OCI-LY1 (cell line): ENCODE measurements at regions not wholly inside any gene's neighbourhood (a gene's known extent, or its start where the extent isn't known, plus 50 kb on each side); places are given as distances from the start of the nearest gene placed in this dataset.

Experiments
- H2AFZ ChIP-seq: fragments of 200-600 bp; sonication (generic), shearing (Covaris generic); 2 replicates; pipeline ENCODE4 v1.6.0; 2014; ENCODE audit warnings: antibody characterized with exemption, mild to moderate bottlenecking, low read length
- H3F3A ChIP-seq: fragments of 200-600 bp; sonication (generic), shearing (Covaris generic); 2 replicates; pipeline ENCODE4 v1.6.0; 2014; ENCODE audit warnings: mild to moderate bottlenecking, antibody characterized with exemption, low read length, moderate library complexity; ENCODE audit not compliant: insufficient read depth
- H3K27ac ChIP-seq: fragments of 200-600 bp; sonication (generic); 2 replicates; pipeline ENCODE4 v1.5.1; 2014; ENCODE audit warnings: low read length, mixed run types, mild to moderate bottlenecking, low read depth; ENCODE audit not compliant: poor library complexity, severe bottlenecking
- H3K27me3 ChIP-seq: fragments of 200-600 bp; sonication (generic); 2 replicates; pipeline ENCODE4 v1.6.0; 2014; ENCODE audit warnings: antibody characterized with exemption, mild to moderate bottlenecking, low read length, moderate library complexity; ENCODE audit not compliant: insufficient read depth
- H3K36me3 ChIP-seq: fragments of 200-600 bp; sonication (generic); 2 replicates; pipeline ENCODE4 v1.6.1; 2014; ENCODE audit warnings: mild to moderate bottlenecking, antibody characterized with exemption, low read length, moderate library complexity, mixed read lengths; ENCODE audit not compliant: insufficient read depth
- H3K4me1 ChIP-seq: fragments of 200-600 bp; sonication (generic); 2 replicates; pipeline ENCODE4 v1.5.1; 2014; ENCODE audit warnings: mild to moderate bottlenecking, low read length, moderate library complexity; ENCODE audit not compliant: insufficient read depth, severe bottlenecking
- H3K4me2 ChIP-seq: fragments of 200-600 bp; sonication (generic), shearing (Covaris generic); 2 replicates; pipeline ENCODE4 v1.6.1; 2014; ENCODE audit warnings: low read length
- H3K4me3 ChIP-seq: fragments of 200-600 bp; sonication (generic); 2 replicates; pipeline ENCODE4 v1.5.1; 2014; ENCODE audit warnings: low read length, low read depth, mild to moderate bottlenecking, mixed read lengths; ENCODE audit not compliant: poor library complexity, severe bottlenecking
- H3K79me2 ChIP-seq: fragments of 200-600 bp; shearing (Covaris generic); 2 replicates; pipeline ENCODE4 v1.6.1; 2016; ENCODE audit warnings: mixed run types, low read length, mixed read lengths; ENCODE audit not compliant: insufficient read depth
- H3K9ac ChIP-seq: fragments of 200-600 bp; sonication (generic), shearing (Covaris generic); 2 replicates; pipeline ENCODE4 v1.6.1; 2014; ENCODE audit warnings: mild to moderate bottlenecking, low read length, mixed read lengths
- H3K9me2 ChIP-seq: fragments of 200-600 bp; sonication (generic), shearing (Covaris generic); 2 replicates; pipeline ENCODE4 v1.6.1; 2014; ENCODE audit warnings: low read depth, mild to moderate bottlenecking, low read length, mixed read lengths
- H3K9me3 ChIP-seq: fragments of 200-600 bp; shearing (Covaris generic); 2 replicates; pipeline ENCODE4 v1.6.1; 2014; ENCODE audit warnings: low read length, mixed read lengths
- H4K20me1 ChIP-seq: fragments of 200-600 bp; sonication (generic), shearing (Covaris generic); 2 replicates; pipeline ENCODE4 v1.6.0; 2016; ENCODE audit warnings: mild to moderate bottlenecking, low read length; ENCODE audit not compliant: insufficient read depth
- EZH2 ChIP-seq: fragments of 200-600 bp; sonication (generic), shearing (Covaris generic); IDR thresholded peaks from 2 replicates; pipeline ENCODE4 v1.8.0; 2017; ENCODE audit warnings: borderline replicate concordance, mixed run types, mild to moderate bottlenecking, antibody characterized with exemption, low read length, moderate library complexity, mixed read lengths
- TF ChIP-seq, protein P1 (sequence below): fragments of 200-600 bp; sonication (generic), shearing (Covaris generic); IDR thresholded peaks from 2 replicates; pipeline ENCODE4 v1.5.1; 2017; ENCODE audit warnings: mild to moderate bottlenecking, antibody characterized with exemption, low read length, moderate library complexity, mixed read lengths

DNA sequence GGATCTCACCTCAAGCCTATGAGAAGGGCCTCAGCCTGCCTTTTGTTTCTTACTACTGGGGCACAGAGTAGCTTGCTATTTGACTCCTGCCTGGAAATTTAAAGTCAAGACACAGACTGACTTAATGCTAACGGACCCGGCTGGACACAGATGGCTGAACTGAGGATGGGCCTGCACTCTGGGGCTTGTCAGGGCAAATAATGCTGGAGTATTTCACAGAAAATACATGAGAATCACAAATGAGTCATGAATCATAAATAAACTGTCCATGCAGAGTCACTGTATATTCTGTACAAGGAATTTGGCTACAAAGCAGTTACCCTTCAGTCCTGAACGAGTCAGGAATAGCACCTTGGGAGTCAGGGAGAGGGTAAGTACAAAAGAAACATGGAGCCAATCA, 683.2 kb upstream of the FOXG1 start:
- no peaks in the 10 kb centered on the region for H3K79me2 ChIP-seq
- H4K20me1 ChIP-seq: no peaks in the 10 kb centered on the region
- H3K27me3 ChIP-seq: no peaks in the 10 kb centered on the region
- H3K9ac ChIP-seq: no peak overlapping the region
- H3K4me2 ChIP-seq: no peak overlapping the region
- H2AFZ ChIP-seq: no peak overlapping the region
- no peak overlapping the region for H3K27ac ChIP-seq
- no peaks in the 10 kb centered on the region for H3K36me3 ChIP-seq
- H3K9me2 ChIP-seq: no peaks in the 10 kb centered on the region
- no peaks in the 10 kb centered on the region for H3F3A ChIP-seq
- no peak overlapping the region for H3K4me3 ChIP-seq
- TF ChIP-seq, protein P1, sequence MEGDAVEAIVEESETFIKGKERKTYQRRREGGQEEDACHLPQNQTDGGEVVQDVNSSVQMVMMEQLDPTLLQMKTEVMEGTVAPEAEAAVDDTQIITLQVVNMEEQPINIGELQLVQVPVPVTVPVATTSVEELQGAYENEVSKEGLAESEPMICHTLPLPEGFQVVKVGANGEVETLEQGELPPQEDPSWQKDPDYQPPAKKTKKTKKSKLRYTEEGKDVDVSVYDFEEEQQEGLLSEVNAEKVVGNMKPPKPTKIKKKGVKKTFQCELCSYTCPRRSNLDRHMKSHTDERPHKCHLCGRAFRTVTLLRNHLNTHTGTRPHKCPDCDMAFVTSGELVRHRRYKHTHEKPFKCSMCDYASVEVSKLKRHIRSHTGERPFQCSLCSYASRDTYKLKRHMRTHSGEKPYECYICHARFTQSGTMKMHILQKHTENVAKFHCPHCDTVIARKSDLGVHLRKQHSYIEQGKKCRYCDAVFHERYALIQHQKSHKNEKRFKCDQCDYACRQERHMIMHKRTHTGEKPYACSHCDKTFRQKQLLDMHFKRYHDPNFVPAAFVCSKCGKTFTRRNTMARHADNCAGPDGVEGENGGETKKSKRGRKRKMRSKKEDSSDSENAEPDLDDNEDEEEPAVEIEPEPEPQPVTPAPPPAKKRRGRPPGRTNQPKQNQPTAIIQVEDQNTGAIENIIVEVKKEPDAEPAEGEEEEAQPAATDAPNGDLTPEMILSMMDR: no peak
- TF ChIP-seq EZH2: no peak
- H3K9me3 ChIP-seq: no peaks in the 10 kb centered on the region
- no peaks in the 10 kb centered on the region for H3K4me1 ChIP-seq

DNA sequence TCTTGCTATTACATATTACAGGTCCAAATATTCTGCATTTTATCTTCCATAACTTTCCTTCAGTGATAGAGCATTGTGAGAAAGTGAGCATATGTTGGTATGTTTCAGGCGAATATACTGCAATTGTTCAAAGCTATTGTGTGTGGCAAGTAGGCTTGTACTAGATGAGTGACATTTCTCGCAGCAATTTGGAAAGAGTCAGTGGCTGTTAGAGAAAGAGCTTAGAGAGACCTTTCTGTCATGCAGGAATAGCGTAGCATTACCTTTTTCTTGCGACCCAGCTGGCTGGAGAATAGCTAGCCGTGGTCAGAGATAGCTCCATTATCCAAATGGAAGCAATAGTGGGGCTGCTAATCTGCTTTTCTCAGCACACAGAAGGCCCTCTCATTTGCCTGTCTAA, 678.5 kb upstream of the FOXG1 start:
- H3K79me2 ChIP-seq: no peaks in the 10 kb centered on the region
- H3K4me2 ChIP-seq: no peak overlapping the region
- H3K9me3 ChIP-seq: no peaks in the 10 kb centered on the region
- no peaks in the 10 kb centered on the region for H3K4me1 ChIP-seq
- no peak overlapping the region for H3K4me3 ChIP-seq
- H3F3A ChIP-seq: no peaks in the 10 kb centered on the region
- H3K36me3 ChIP-seq: no peaks in the 10 kb centered on the region
- H4K20me1 ChIP-seq: no peaks in the 10 kb centered on the region
- no peak overlapping the region for H2AFZ ChIP-seq
- no peak overlapping the region for H3K9ac ChIP-seq
- H3K27me3 ChIP-seq: no peaks in the 10 kb centered on the region
- TF ChIP-seq, protein P1: no peak
- no peak for TF ChIP-seq EZH2
- no peaks in the 10 kb centered on the region for H3K9me2 ChIP-seq
- no peak overlapping the region for H3K27ac ChIP-seq

DNA sequence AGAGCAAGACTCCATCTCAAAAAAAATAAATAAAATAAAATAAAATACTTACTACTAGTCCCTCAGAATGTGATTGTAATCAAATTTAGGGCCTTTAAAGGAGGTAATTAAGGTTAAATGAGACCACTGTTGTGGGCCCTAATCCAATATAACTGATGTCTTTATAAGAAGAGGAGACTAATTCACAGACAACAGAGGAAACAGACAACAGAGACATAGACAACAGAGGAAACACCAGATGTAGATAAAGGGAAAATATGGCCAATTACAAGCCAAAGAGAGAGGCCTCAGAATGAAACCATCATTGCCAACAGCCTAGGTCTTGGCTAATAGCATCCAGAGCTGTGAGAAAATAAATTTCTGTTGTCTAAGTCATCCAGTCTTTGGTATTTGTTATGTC, 669.0 kb upstream of the FOXG1 start:
- no peaks in the 10 kb centered on the region for H4K20me1 ChIP-seq
- no peak overlapping the region for H3K4me3 ChIP-seq
- no peaks in the 10 kb centered on the region for H3K9me2 ChIP-seq
- no peaks in the 10 kb centered on the region for H3F3A ChIP-seq
- no peaks in the 10 kb centered on the region for H3K79me2 ChIP-seq
- no peak overlapping the region for H2AFZ ChIP-seq
- TF ChIP-seq, protein P1: no peak
- TF ChIP-seq EZH2: no peak
- no peaks in the 10 kb centered on the region for H3K4me1 ChIP-seq
- H3K27me3 ChIP-seq: no peaks in the 10 kb centered on the region
- no peaks in the 10 kb centered on the region for H3K36me3 ChIP-seq
- no peak overlapping the region for H3K27ac ChIP-seq
- no peak overlapping the region for H3K9ac ChIP-seq
- H3K4me2 ChIP-seq: no peak overlapping the region
- no peaks in the 10 kb centered on the region for H3K9me3 ChIP-seq
